Sigmoid colon (tissue), 6 donors: ENCODE measurements at regions not wholly inside any gene's neighbourhood (a gene's known extent, or its start where the extent isn't known, plus 50 kb on each side); places are given as distances from the start of the nearest gene placed in this dataset.

Source experiments
- DNase-seq: peaks from one replicate; pipeline ENCODE4 v3.0.0-alpha.2; 2019
- H3K27ac ChIP-seq, 4 donors: fragments of 200-600 bp; sonication (generic); one replicate each; pipeline ENCODE4 v1.5.1; 2016 to 2019; ENCODE audit warnings: mild to moderate bottlenecking in 1 of 4
- H3K27me3 ChIP-seq, 3 donors: fragments of 200-600 bp; sonication (generic); one replicate each; pipeline ENCODE4 v1.5.1; 2019; ENCODE audit warnings: mild to moderate bottlenecking in 1 of 3
- H3K36me3 ChIP-seq, 4 donors: fragments of 200-600 bp; sonication (generic); one replicate each; pipeline ENCODE4 v1.5.1; 2016 to 2019
- H3K4me1 ChIP-seq, 4 donors: fragments of 200-600 bp; sonication (generic); one replicate each; pipeline ENCODE4 v1.5.1; 2017 to 2019
- H3K4me3 ChIP-seq, 4 donors: fragments of 200-600 bp; sonication (generic); one replicate each; pipeline ENCODE4 v1.5.1; 2017 to 2019; ENCODE audit warnings: mild to moderate bottlenecking in 2 of 4, moderate library complexity in 1 of 4
- H3K9me3 ChIP-seq, 4 donors: fragments of 200-600 bp in 3 of 4; sonication (generic) in 3 of 4; one replicate each; pipeline versions ENCODE4 v1.5.1 to v1.6.1; 2013 to 2019
- CTCF ChIP-seq, 4 experiments: fragments of 450-650 bp in 3 of 4; fragments of 200-600 bp in 1 of 4; IDR thresholded peaks; one replicate each; pipeline ENCODE4 v1.5.1; 2016 to 2019; ENCODE audit warnings: antibody characterized with exemption in 4 of 4, mild to moderate bottlenecking in 3 of 4, moderate library complexity in 2 of 4
- EP300 ChIP-seq, 4 donors: sonication (generic); formaldehyde crosslinking; IDR thresholded peaks; one replicate each; pipeline ENCODE4 v1.6.1; 2017; ENCODE audit warnings: antibody characterized with exemption in 4 of 4
- POLR2A ChIP-seq, 2 donors: fragments of 450-650 bp; IDR thresholded peaks; one replicate each; pipeline ENCODE4 v1.6.1; 2016; ENCODE audit warnings: antibody characterized with exemption in 2 of 2, mild to moderate bottlenecking in 2 of 2, moderate library complexity in 2 of 2
- POLR2AphosphoS5 ChIP-seq, 4 donors: sonication (generic); formaldehyde crosslinking; IDR thresholded peaks; one replicate each; pipeline ENCODE4 v1.6.1; 2017; ENCODE audit warnings: antibody characterized with exemption in 4 of 4
- whole genome bisulfite sequencing, 2 donors: extraction: QIAGEN DNeasy Blood & Tissue Kit; methylation state at CpG; one replicate each; pipeline ENCODE4 v1.1.7; 2013; 5-methylcytosine and 5-hydroxymethylcytosine counted together
- intact Hi-C: fragments of 100-400 bp; cut with DNase I; formaldehyde crosslinking; loops from one replicate; pipeline ENCODE4 v1.15.1; 2023
- small RNA-seq, 3 donors: library from RNA; depleted of rRNA; stranded (forward); fragments of <200 nt; gene quantifications; one replicate each; pipeline ENCODE3, GENCODE V24; 2016
- donor health status: healthy with polysubstance abuse.
- donor health status: healthy.

DNA sequence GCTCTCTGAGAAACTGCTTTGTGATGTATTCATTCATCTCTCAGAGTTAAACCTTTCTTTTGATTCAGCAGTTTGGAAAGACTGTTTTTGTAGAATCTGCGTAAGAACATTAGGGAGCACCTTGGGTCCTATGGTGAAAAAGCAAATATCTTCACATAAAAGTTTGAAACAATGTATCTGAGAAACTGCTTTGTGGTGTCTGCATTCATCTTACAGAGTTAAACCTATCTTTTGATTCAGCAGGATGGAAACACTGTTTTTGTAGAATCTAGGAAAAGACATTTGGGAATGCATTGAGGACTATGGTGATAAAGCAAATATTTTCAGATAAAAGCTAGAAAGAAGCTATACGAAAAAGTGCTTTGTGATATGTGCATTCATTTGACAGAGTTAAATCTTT is 361.3 kb downstream of the OR4C45 start:
- Histone ChIP-seq H3K4me1 (no peaks in the 10 kb centered on the region), H3K27ac (no peak overlapping the region), H3K27me3 (no peaks in the 10 kb centered on the region), H3K9me3 (peaks cover 0 to 54% (median 31%) of the 10 kb centered on the region in 4 donors), H3K36me3 (no peaks in the 10 kb centered on the region), H3K4me3 (no peak overlapping the region)
- no peak for TF ChIP-seq POLR2AphosphoS5 (IDR thresholded peaks at IDR 0.05)
- no peak for TF ChIP-seq CTCF (IDR thresholded peaks at IDR 0.05)
- no peak for TF ChIP-seq POLR2A (IDR thresholded peaks at IDR 0.05)
- no peak for TF ChIP-seq EP300 (IDR thresholded peaks at IDR 0.05)
- WGBS, 2 donors: 88 to 92% methylated on average over 2 of the region's 2 CpGs
- DNase-seq: no peak
- intact Hi-C loops: no loop called here

DNA sequence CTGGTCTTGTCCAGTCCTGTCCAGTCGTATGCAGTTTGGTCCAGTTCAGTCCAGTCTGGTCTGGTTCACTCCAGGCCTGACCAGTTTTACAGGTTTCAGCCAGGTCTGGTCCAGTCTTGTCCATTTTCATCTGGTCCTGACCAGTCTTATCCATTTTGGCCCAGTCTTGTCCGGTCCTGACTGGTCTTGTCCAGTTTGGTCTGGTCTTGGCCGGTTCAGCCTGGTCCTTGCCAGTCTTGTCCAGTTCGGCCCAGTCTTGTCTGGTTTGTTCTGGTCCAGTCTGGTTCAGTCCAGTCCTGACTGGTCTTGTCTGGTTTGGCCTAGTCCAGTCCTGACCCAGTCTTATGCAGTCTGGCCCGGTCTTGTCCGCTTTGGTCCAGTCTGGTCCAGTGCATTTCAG is 380.2 kb downstream of the OR4C45 start:
- WGBS, 2 donors: 71 to 86% methylated on average over 6 of the region's 6 CpGs
- no peaks in the 10 kb centered on the region for H3K36me3 ChIP-seq
- H3K27me3 ChIP-seq: no peaks in the 10 kb centered on the region
- peaks cover 0 to 3% (median 0%) of the 10 kb centered on the region in 4 donors for H3K9me3 ChIP-seq
- DNase-seq: no peak
- intact Hi-C loops: no loop called here
- H3K27ac ChIP-seq: no peak overlapping the region
- no peak for TF ChIP-seq EP300 (IDR thresholded peaks at IDR 0.05)
- no peak for TF ChIP-seq POLR2A (IDR thresholded peaks at IDR 0.05)
- TF ChIP-seq CTCF (IDR thresholded peaks at IDR 0.05): no peak
- TF ChIP-seq POLR2AphosphoS5 (IDR thresholded peaks at IDR 0.05): no peak
- no peak overlapping the region for H3K4me3 ChIP-seq
- H3K4me1 ChIP-seq: no peaks in the 10 kb centered on the region

GRCh38 chr11:50423208-50423607 is 390.5 kb downstream of the OR4C45 start:
- H3K4me1 ChIP-seq: no peaks in the 10 kb centered on the region
- peaks cover 0 to 3% (median 0%) of the 10 kb centered on the region in 4 donors for H3K9me3 ChIP-seq
- no peak overlapping the region for H3K4me3 ChIP-seq
- no peak overlapping the region for H3K27ac ChIP-seq
- intact Hi-C loops: no loop called here
- WGBS, 2 donors: 42 to 44% methylated on average over 4 of the region's 4 CpGs
- TF ChIP-seq EP300 (IDR thresholded peaks at IDR 0.05) (no peak), POLR2A (IDR thresholded peaks at IDR 0.05) (no peak), POLR2AphosphoS5 (IDR thresholded peaks at IDR 0.05) (no peak), CTCF (IDR thresholded peaks at IDR 0.05) (no peak)
- no peaks in the 10 kb centered on the region for H3K27me3 ChIP-seq
- no peak for DNase-seq
- H3K36me3 ChIP-seq: no peaks in the 10 kb centered on the region

Small RNA genes in the stretch of these regions (small RNA-seq; reads per million reads assigned to genes)
- gene AC109635.3: 0 reads per million in 3 donors
